HepG2 (cell line): ENCODE measurements at regions not wholly inside any gene's neighbourhood (a gene's known extent, or its start where the extent isn't known, plus 50 kb on each side); places are given as distances from the start of the nearest gene placed in this dataset.

Experiments
- ATAC-seq: fragments of 200-7000 bp; cut with Tn5 transposase; 3 replicates; pipeline ENCODE4 v1.9.1; 2020; ENCODE audit warnings: mild to moderate bottlenecking, moderate library complexity
- BruUV-seq: library from RNA; stranded (reverse); fragments of 400-500 nt; replicated peaks from 2 replicates; lab custom pipeline; 2021; lab: Mats Ljungman, UMichigan
- CTCF ChIA-PET: fragments of 300-600 bp; formaldehyde crosslinking; extraction: SDS; loops from one replicate; lab custom pipeline; 2021; ENCODE audit warnings: low total read pairs, inconsistent platforms, low intra/inter-chr PET ratio; lab: Yijun Ruan, JAX
- POLR2A ChIA-PET: fragments of 350-600 bp; sonication (Branson Sonifier 250); formaldehyde crosslinking; loops from one replicate; lab custom pipeline; 2020; ENCODE audit warnings: antibody characterized with exemption, inconsistent platforms; lab: Yijun Ruan, JAX
- DNase-seq: peaks from one replicate; pipeline ENCODE4 v3.0.0-alpha.2; 2015; ENCODE audit warnings: low spot score
- FAIRE-seq: peaks from 3 replicates; lab custom pipeline; 2011; peaks lifted over from hg19 to GRCh38; lab: Jason Lieb, UNC
- H2AFZ ChIP-seq: one replicate; pipeline ENCODE4 v1.6.1; 2011; ENCODE audit warnings: low read length, inconsistent platforms
- H3K27ac ChIP-seq: fragments of 300-600 bp; 3 replicates; pipeline ENCODE4 v1.8.0; 2011; ENCODE audit warnings: mixed run types, mild to moderate bottlenecking, mixed read lengths, low read length, inconsistent platforms; ENCODE audit not compliant: insufficient read depth; ENCODE audit errors: extremely low read length
- H3K27me3 ChIP-seq, 2 experiments: fragments of 200-600 bp in 1 of 2; 2 replicates in 1 of 2; 3 replicates in 1 of 2; pipeline versions ENCODE4 v1.6.0 to v1.8.0; 2011; ENCODE audit warnings: low read length in 2 of 2, mild to moderate bottlenecking in 2 of 2, moderate library complexity in 2 of 2, inconsistent platforms in 1 of 2; ENCODE audit not compliant: insufficient read depth in 2 of 2, control insufficient read depth in 1 of 2
- H3K36me3 ChIP-seq, 2 experiments: fragments of 200-600 bp in 1 of 2; replicated peaks in 1 of 2; 2 replicates in 1 of 2; 3 replicates in 1 of 2; pipeline versions ENCODE4 v1.5.1 to v1.8.0; 2011; ENCODE audit warnings: low read length in 2 of 2, inconsistent platforms in 1 of 2; ENCODE audit not compliant: insufficient read depth in 2 of 2, control insufficient read depth in 1 of 2
- H3K4me1 ChIP-seq: 2 replicates; pipeline ENCODE4 v1.5.1; 2012; ENCODE audit warnings: low read length, inconsistent platforms; ENCODE audit not compliant: insufficient read depth
- H3K4me2 ChIP-seq: 2 replicates; pipeline ENCODE4 v1.6.0; 2011; ENCODE audit warnings: low read depth, low read length, inconsistent platforms
- H3K4me3 ChIP-seq, 3 experiments: fragments of 200-600 bp in 1 of 3; sonication (generic), shearing (Covaris generic) in 1 of 3; replicated peaks in 1 of 3; 2 replicates each; pipeline ENCODE4 v1.5.1; 2011 to 2016; ENCODE audit warnings: low read length in 3 of 3, inconsistent platforms in 2 of 3, low read depth in 2 of 3, mild to moderate bottlenecking in 2 of 3, control low read depth in 1 of 3, mixed read lengths in 1 of 3; ENCODE audit not compliant: insufficient read depth in 1 of 3
- H3K79me2 ChIP-seq: one replicate; pipeline ENCODE4 v1.6.1; 2011; ENCODE audit warnings: low read length, inconsistent platforms; ENCODE audit not compliant: insufficient read depth
- H3K9ac ChIP-seq: 2 replicates; pipeline ENCODE4 v1.6.0; 2011; ENCODE audit warnings: mild to moderate bottlenecking, low read depth, low read length, inconsistent platforms; ENCODE audit not compliant: insufficient read depth
- H3K9me3 ChIP-seq: 2 replicates; pipeline ENCODE4 v1.5.1; 2012; ENCODE audit warnings: mild to moderate bottlenecking, low read length
- H4K20me1 ChIP-seq: 2 replicates; pipeline ENCODE4 v1.6.0; 2011; ENCODE audit warnings: inconsistent platforms, mild to moderate bottlenecking, low read length, moderate library complexity; ENCODE audit not compliant: insufficient read depth
- ATF7 ChIP-seq, 2 experiments: fragments of 450-650 bp in 1 of 2; sonication (generic) in 1 of 2; formaldehyde crosslinking in 1 of 2; IDR thresholded peaks; 2 replicates each; pipeline versions ENCODE4 v1.4.0 to v1.6.1; 2016 to 2020; ENCODE audit warnings: antibody characterized with exemption in 1 of 2, mild to moderate bottlenecking in 1 of 2, missing genetic modification reagents in 1 of 2
- ETV5 ChIP-seq: IDR thresholded peaks from 2 replicates; pipeline ENCODE4 v1.6.1; 2018; ENCODE audit warnings: missing biosample characterization, missing genetic modification reagents, inconsistent platforms, borderline replicate concordance
- ISX ChIP-seq: sonication (generic); formaldehyde crosslinking; conservative IDR thresholded peaks from 2 replicates; pipeline ENCODE4 v1.5.0; 2020; ENCODE audit warnings: missing genetic modification reagents
- KLF9 ChIP-seq: IDR thresholded peaks from 2 replicates; pipeline ENCODE4 v1.6.1; 2016; ENCODE audit warnings: low read depth
- MZF1 ChIP-seq: sonication (generic); formaldehyde crosslinking; IDR thresholded peaks from 2 replicates; pipeline ENCODE4 v1.8.1; 2023; ENCODE audit warnings: mild to moderate bottlenecking, missing genetic modification reagents, borderline replicate concordance
- SAFB2 ChIP-seq: sonication (generic); formaldehyde crosslinking; IDR thresholded peaks from 2 replicates; pipeline ENCODE4 v1.5.1; 2020; ENCODE audit warnings: missing genetic modification reagents, low read depth, mild to moderate bottlenecking, borderline replicate concordance
- TBX2 ChIP-seq: sonication (generic); formaldehyde crosslinking; IDR thresholded peaks from 2 replicates; pipeline ENCODE4 v1.5.0; 2020; ENCODE audit warnings: missing genetic modification reagents, mild to moderate bottlenecking, borderline replicate concordance
- TFDP1 ChIP-seq: IDR thresholded peaks from 2 replicates; pipeline ENCODE4 v1.6.1; 2016; ENCODE audit warnings: missing compliant biosample characterization, missing genetic modification reagents, borderline replicate concordance
- TP53 ChIP-seq: sonication (generic); formaldehyde crosslinking; conservative IDR thresholded peaks from 2 replicates; pipeline ENCODE4 v1.4.0; 2020; ENCODE audit warnings: missing genetic modification reagents
- YY1 ChIP-seq: IDR thresholded peaks from 2 replicates; pipeline ENCODE4 v1.6.1; 2011; ENCODE audit warnings: low read length, low read depth, moderate library complexity, mild to moderate bottlenecking; ENCODE audit not compliant: insufficient read depth, insufficient replicate concordance
- ZFYVE20 ChIP-seq: sonication (generic); formaldehyde crosslinking; IDR thresholded peaks from 2 replicates; pipeline ENCODE4 v1.8.0; 2023; ENCODE audit warnings: low read depth, mild to moderate bottlenecking, moderate library complexity, missing genetic modification reagents, borderline replicate concordance
- ZMYM4 ChIP-seq: sonication (generic); formaldehyde crosslinking; IDR thresholded peaks from 2 replicates; pipeline ENCODE4 v1.8.1; 2023; ENCODE audit warnings: mild to moderate bottlenecking, missing genetic modification reagents
- ZNF276 ChIP-seq: sonication (generic); formaldehyde crosslinking; IDR thresholded peaks from 2 replicates; pipeline ENCODE4 v1.4.0; 2020; ENCODE audit warnings: mild to moderate bottlenecking, low read depth, missing genetic modification reagents
- ZNF296 ChIP-seq: sonication (generic); formaldehyde crosslinking; conservative IDR thresholded peaks from 2 replicates; pipeline ENCODE4 v1.5.0; 2020; ENCODE audit warnings: mild to moderate bottlenecking, missing genetic modification reagents
- ZNF362 ChIP-seq: sonication (generic); formaldehyde crosslinking; IDR thresholded peaks from 2 replicates; pipeline ENCODE4 v1.4.0; 2020; ENCODE audit warnings: missing genetic modification reagents, mild to moderate bottlenecking, borderline replicate concordance
- WGBS: methylation state at CpG from one replicate; pipeline ENCODE4 v1.1.6; 2017; ENCODE audit warnings: low lambda C conversion rate; 5-methylcytosine and 5-hydroxymethylcytosine counted together
- in situ Hi-C: cut with HindIII; loops from 2 replicates; pipeline ENCODE4 v1.10.0; 2017; ENCODE audit warnings: low pct_unique_long_range_greater_than_20kb; ENCODE audit not compliant: extremely low pct_ligation_motif_present
- intact Hi-C: fragments of 100-400 bp; cut with micrococcal nuclease; formaldehyde crosslinking; loops from one replicate; pipeline ENCODE4 v1.10.0; 2022; ENCODE audit not compliant: unreplicated experiment

GRCh38 chr3:3286014-3286413 lies 106.5 kb upstream of the CRBN start:
- no peaks in the 10 kb centered on the region for H3K79me2 ChIP-seq
- no peak overlapping the region for H2AFZ ChIP-seq
- CTCF ChIA-PET = no interaction called here

More at GRCh38 chr3:3286014-3286413, 106.5 kb upstream of the CRBN start:
- Histone ChIP-seq H3K4me3 (no peak overlapping the region), H3K9ac (no peak overlapping the region), H3K36me3 (no peaks in the 10 kb centered on the region), H3K27me3 (no peaks in the 10 kb centered on the region), H4K20me1 (no peaks in the 10 kb centered on the region)
- BruUV-seq = no TSS peak
- FAIRE-seq = no peak
- in situ Hi-C loops (no loop called here), intact Hi-C loops (no loop called here)
- TF ChIP-seq TBX2 (CRISPR knock-in tag) = no peak
- TF ChIP-seq ETV5 (CRISPR knock-in tag) = no peak
- TF ChIP-seq MZF1 (CRISPR knock-in tag) = no peak
- no peak for TF ChIP-seq YY1
- TF ChIP-seq ATF7 (IDR thresholded peaks at IDR 0.05) = no peak
- no peak for TF ChIP-seq ATF7 (CRISPR knock-in tag; IDR thresholded peaks at IDR 0.05)
- TF ChIP-seq ZMYM4 (CRISPR knock-in tag) = no peak
- no peak for TF ChIP-seq ZNF296 (CRISPR knock-in tag)
- no peak for TF ChIP-seq ZNF276
- no peak for TF ChIP-seq SAFB2 (CRISPR knock-in tag)
- TF ChIP-seq ZFYVE20 (CRISPR knock-in tag) = no peak
- no peak for TF ChIP-seq ISX (CRISPR knock-in tag)
- TF ChIP-seq TP53 (CRISPR knock-in tag) = no peak
- TF ChIP-seq ZNF362 (CRISPR knock-in tag) = no peak
- no peak for TF ChIP-seq KLF9 (CRISPR knock-in tag)
- TF ChIP-seq TFDP1 (CRISPR knock-in tag) = no peak
- TF ChIP-seq, all 625 proteins: peak for 0
- POLR2A ChIA-PET = no interaction called here
- Histone ChIP-seq H3K27ac (no peak overlapping the region), H3K9me3 (no peaks in the 10 kb centered on the region), H3K4me1 (no peaks in the 10 kb centered on the region), H3K4me2 (no peak overlapping the region)
- DNase-seq (no peak), ATAC-seq (no peak)
- WGBS = 0% methylated on average over 2 of the region's 2 CpGs
